B cell (primary cell): ENCODE measurements at regions not wholly inside any gene's neighbourhood (a gene's known extent, or its start where the extent isn't known, plus 50 kb on each side); places are given as distances from the start of the nearest gene placed in this dataset.

ENCODE experiments used
- CTCF ChIP-seq: fragments of 200-600 bp; IDR thresholded peaks from one replicate; pipeline ENCODE4 v1.8.0; 2022; ENCODE audit warnings: antibody characterized with exemption, mild to moderate bottlenecking
- EZH2 ChIP-seq: IDR thresholded peaks from 2 replicates; pipeline ENCODE4 v1.6.1; 2012; ENCODE audit warnings: borderline replicate concordance, low read depth, mild to moderate bottlenecking, moderate library complexity, low read length; ENCODE audit not compliant: insufficient read depth, poor library complexity, severe bottlenecking

- TF ChIP-seq CTCF (no peak), EZH2 (no peak)
Observed at GRCh38 chr4:119750771-119751170, 122.2 kb upstream of the PDE5A start.
